Heart left ventricle (tissue), 16 donors: ENCODE measurements at regions not wholly inside any gene's neighbourhood (a gene's known extent, or its start where the extent isn't known, plus 50 kb on each side); places are given as distances from the start of the nearest gene placed in this dataset.

Experiments
- ATAC-seq, 4 donors: fragments of 200-7000 bp; cut with Tn5 transposase; one replicate each; pipeline ENCODE4 v1.9.1; 2020 to 2022; ENCODE audit warnings: moderate library complexity in 4 of 4, mild to moderate bottlenecking in 3 of 4, moderate number of reproducible peaks in 1 of 4
- DNase-seq, 5 donors: peaks; one replicate each; pipeline ENCODE4 v3.0.0-alpha.2; 2020
- H3K27ac ChIP-seq, 12 donors: fragments of 200-600 bp; sonication (generic) in 4 of 12; one replicate each; pipeline versions ENCODE4 v1.5.0 to v1.8.0; 2016 to 2022; ENCODE audit warnings: mild to moderate bottlenecking in 2 of 12
- H3K27me3 ChIP-seq, 9 donors: fragments of 200-600 bp; sonication (generic) in 2 of 9; one replicate each; pipeline versions ENCODE4 v1.5.1 to v1.8.0; 2016 to 2022; ENCODE audit warnings: mild to moderate bottlenecking in 3 of 9
- H3K36me3 ChIP-seq, 9 donors: fragments of 200-600 bp; sonication (generic) in 2 of 9; one replicate each; pipeline versions ENCODE4 v1.5.0 to v1.8.0; 2018 to 2022; ENCODE audit warnings: mild to moderate bottlenecking in 2 of 9
- H3K4me1 ChIP-seq, 12 donors: fragments of 200-600 bp; sonication (generic) in 4 of 12; one replicate each; pipeline versions ENCODE4 v1.5.0 to v1.8.0; 2016 to 2022; ENCODE audit warnings: mild to moderate bottlenecking in 3 of 12
- H3K4me3 ChIP-seq, 12 donors: fragments of 200-600 bp; sonication (generic) in 4 of 12; one replicate each; pipeline versions ENCODE4 v1.5.0 to v1.8.0; 2017 to 2022; ENCODE audit warnings: mild to moderate bottlenecking in 9 of 12, moderate library complexity in 4 of 12
- H3K9me3 ChIP-seq, 12 donors: fragments of 200-600 bp; sonication (generic) in 4 of 12; one replicate each; pipeline versions ENCODE4 v1.5.0 to v1.8.0; 2016 to 2022; ENCODE audit warnings: mild to moderate bottlenecking in 1 of 12
- POLR2A ChIP-seq, 2 donors: fragments of 450-650 bp; IDR thresholded peaks; one replicate each; pipeline ENCODE4 v1.6.1; 2017; ENCODE audit warnings: antibody characterized with exemption in 2 of 2, mild to moderate bottlenecking in 2 of 2, moderate library complexity in 2 of 2
- WGBS, 4 donors: extraction: QIAGEN DNeasy Blood & Tissue Kit in 2 of 4; methylation state at CpG; one replicate each; pipeline versions ENCODE4 v1.1.5 to v1.1.7; 2013 to 2018; 5-methylcytosine and 5-hydroxymethylcytosine counted together
- intact Hi-C, 10 donors: fragments of 100-400 bp; cut with DNase I; formaldehyde crosslinking; loops; one replicate each; pipeline versions ENCODE4 v1.11.1 to v1.14.2; 2022
- TF ChIP-seq, protein P1 (sequence below), 12 donors: fragments of 200-600 bp; sonication (generic) in 4 of 12; IDR thresholded peaks; one replicate each; pipeline versions ENCODE4 v1.5.0 to v1.8.0; 2018 to 2022; ENCODE audit warnings: antibody characterized with exemption in 12 of 12, mild to moderate bottlenecking in 5 of 12
- donor health status: ischemic (EF 13 %, LVEDD 7.1; RV severe dilation, severe dysfunction).
- donor health status: healthy with polysubstance abuse.
- donor health status: DM: no; HTN: yes; CAD: no.
- donor health status: DM: no; HTN: no; CAD: no.
- donor health status: ischemic (EF 25% LVEDD 6.9; RV normal size, moderate dysfunction).
- donor health status: ischemic (EF 25% LVEDD 5.7; RV mildly dilated, moderate dysfunction).
- donor health status: healthy.
- donor health status: DM: yes; HTN: yes; CAD: no.
- donor health status: ischemic (EF 35%, LVEDD 5.7; RV mildly dilated, moderate dysfunction).
- donor health status: nonischemic (EF 11% LVEDD 7.7; RV severe dilation, severe dysfunction).
- donor health status: DM: yes; HTN: yes; CAD: no.
- donor health status: PGD.
- donor health status: ischemic (EF 29% LVEDD 5.4; RV normal size, mild dysfunction).
- donor health status: nonischemic (EF 23%, LVEDD 6.1; RV moderate dilation, normal function).

DNA sequence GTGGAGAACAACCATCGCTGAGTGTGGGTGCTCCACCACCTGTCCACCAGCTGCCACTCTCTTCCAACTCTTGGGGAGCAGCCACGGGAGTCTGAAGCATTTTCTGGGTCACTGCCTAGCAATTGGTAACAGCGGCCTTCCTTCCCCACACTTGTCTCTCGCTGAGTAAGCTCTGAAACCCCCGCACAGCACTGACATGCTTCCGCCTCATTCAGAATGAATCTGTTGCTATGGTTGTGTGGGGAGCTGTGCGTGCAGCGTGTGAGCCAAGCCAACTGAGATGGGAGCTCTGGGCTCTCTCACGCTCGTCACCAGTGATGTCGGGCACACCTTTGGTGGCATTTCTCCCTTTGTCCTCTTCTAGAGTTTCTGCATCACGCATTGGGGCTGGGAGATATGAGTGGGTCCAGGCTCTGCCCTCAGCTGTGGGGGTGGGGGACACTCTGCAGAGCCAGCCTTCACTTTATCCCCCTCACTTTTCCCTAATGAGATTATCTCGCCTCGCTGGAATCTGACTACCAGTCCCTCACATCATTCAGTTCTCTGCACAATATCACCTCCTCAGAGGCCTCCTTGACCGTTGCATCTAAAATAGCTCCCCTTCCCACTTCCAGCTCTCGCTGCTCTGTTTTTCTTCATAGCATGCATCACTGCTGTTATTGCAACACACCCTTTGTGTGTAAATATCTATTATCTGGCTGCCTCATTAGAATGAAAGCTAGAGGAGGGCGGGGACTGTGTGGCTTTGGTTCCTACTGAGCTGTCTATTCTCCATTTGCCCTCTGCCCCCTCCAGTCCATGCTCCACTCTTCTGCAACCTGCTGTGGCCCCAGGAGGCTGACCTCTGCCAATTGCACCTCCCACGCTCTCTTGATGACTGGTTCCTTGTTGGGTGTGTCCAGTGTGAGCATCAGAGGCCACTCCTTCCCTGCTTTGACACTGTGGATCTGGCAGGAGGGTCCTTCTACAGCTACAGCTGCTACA, 569.9 kb upstream of the CADM1 start:
- intact Hi-C loops = no loop called here
- H3K4me1 ChIP-seq = peaks cover 0 to 9% (median 0%) of the 10 kb centered on the region in 12 donors
- WGBS, 4 donors = 32 to 40% (median 38%) methylated on average over 17 to 18 of the region's 18 CpGs
- H3K27ac ChIP-seq = no peak overlapping the region
- TF ChIP-seq POLR2A (IDR thresholded peaks at IDR 0.05) = no peak
- TF ChIP-seq, protein P1, sequence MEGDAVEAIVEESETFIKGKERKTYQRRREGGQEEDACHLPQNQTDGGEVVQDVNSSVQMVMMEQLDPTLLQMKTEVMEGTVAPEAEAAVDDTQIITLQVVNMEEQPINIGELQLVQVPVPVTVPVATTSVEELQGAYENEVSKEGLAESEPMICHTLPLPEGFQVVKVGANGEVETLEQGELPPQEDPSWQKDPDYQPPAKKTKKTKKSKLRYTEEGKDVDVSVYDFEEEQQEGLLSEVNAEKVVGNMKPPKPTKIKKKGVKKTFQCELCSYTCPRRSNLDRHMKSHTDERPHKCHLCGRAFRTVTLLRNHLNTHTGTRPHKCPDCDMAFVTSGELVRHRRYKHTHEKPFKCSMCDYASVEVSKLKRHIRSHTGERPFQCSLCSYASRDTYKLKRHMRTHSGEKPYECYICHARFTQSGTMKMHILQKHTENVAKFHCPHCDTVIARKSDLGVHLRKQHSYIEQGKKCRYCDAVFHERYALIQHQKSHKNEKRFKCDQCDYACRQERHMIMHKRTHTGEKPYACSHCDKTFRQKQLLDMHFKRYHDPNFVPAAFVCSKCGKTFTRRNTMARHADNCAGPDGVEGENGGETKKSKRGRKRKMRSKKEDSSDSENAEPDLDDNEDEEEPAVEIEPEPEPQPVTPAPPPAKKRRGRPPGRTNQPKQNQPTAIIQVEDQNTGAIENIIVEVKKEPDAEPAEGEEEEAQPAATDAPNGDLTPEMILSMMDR (IDR thresholded peaks at IDR 0.05) = no peak
- H3K36me3 ChIP-seq = no peaks in the 10 kb centered on the region
- peaks cover 0 to 31% (median 5%) of the 10 kb centered on the region in 9 donors for H3K27me3 ChIP-seq
- ATAC-seq (peak; percentile 53 to 87 (median 84)), DNase-seq (peak; percentile 31 to 65 (median 59))
- no peak overlapping the region for H3K4me3 ChIP-seq
- no peaks in the 10 kb centered on the region for H3K9me3 ChIP-seq

DNA sequence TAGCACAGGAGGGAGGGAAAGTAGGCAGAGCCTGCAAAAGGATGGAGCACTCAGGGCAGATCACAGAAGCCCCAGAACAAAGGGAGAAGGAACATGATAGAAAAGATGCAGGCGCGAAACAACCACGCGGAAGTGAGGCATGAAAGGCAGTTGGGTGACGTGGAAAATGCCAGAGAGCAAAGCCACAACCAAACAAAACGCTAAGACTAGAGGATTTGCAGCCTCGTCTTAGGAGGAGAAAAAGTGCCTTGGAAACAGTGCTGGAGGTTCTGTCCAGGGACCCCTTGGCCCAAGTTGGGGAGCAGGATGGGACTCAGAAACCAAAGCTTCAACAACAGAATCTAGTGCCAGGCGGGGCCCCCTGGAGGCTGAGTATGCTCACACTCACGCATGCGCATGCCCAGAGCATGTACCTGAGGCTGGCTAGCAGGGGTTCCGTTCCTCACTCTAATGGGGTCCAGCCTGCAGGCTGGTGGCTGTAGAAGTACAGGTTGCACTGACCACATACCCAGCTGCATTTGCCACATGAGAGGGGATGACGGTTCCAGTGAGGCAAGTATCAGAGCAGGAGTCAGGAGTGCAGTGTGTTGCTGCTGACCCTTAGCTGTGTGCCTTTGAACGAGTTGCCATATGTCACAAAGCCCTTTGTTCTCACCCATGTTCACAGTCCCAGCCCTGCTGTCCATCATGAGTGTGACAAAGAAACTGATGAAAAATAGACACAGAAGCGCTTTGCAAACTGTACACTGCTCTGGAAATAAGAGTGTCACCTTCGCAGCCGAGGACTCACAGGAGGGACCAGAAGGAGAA, 568.6 kb upstream of the CADM1 start:
- no peaks in the 10 kb centered on the region for H3K36me3 ChIP-seq
- intact Hi-C loops = no loop called here
- TF ChIP-seq POLR2A (IDR thresholded peaks at IDR 0.05) = no peak
- TF ChIP-seq, protein P1 (IDR thresholded peaks at IDR 0.05) = no peak
- DNase-seq (no peak), ATAC-seq (no peak)
- no peak overlapping the region for H3K27ac ChIP-seq
- H3K4me1 ChIP-seq = peaks cover 0 to 9% (median 0%) of the 10 kb centered on the region in 12 donors
- H3K4me3 ChIP-seq = no peak overlapping the region
- WGBS, 4 donors = 72 to 81% (median 76%) methylated on average over 16 of the region's 16 CpGs
- no peaks in the 10 kb centered on the region for H3K9me3 ChIP-seq
- H3K27me3 ChIP-seq = peaks cover 0 to 31% (median 6%) of the 10 kb centered on the region in 9 donors

DNA sequence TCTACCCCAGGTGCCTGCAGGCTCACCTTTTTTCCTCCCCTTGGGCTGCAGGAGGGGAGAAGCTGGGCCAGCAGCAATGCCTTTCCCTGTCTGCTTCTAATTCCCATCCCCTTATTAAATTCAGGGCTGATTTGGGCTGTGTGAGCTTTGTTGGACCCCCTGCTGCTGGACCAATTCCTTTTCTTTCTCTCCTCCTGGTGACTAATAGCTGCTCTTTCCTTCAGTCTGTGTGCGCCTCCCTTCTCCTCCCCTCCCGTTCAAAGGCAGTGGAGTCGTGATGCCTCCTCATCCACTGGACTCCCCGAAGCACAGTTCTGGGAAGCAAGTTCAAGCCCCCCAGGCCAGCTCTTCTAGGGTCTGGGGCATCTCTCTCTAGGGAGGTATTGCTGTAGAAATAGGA, 567.9 kb upstream of the CADM1 start:
- Histone ChIP-seq H3K27me3 (peaks cover 0 to 31% (median 5%) of the 10 kb centered on the region in 9 donors), H3K4me3 (no peak overlapping the region), H3K9me3 (no peaks in the 10 kb centered on the region), H3K4me1 (peaks cover 0 to 9% (median 0%) of the 10 kb centered on the region in 12 donors), H3K27ac (no peak overlapping the region), H3K36me3 (no peaks in the 10 kb centered on the region)
- TF ChIP-seq, protein P1 (IDR thresholded peaks at IDR 0.05) = no peak
- TF ChIP-seq POLR2A (IDR thresholded peaks at IDR 0.05) = no peak
- intact Hi-C loops = no loop called here
- DNase-seq (no peak), ATAC-seq (no peak)
- WGBS, 4 donors = 69 to 80% (median 71%) methylated on average over 4 of the region's 4 CpGs

DNA sequence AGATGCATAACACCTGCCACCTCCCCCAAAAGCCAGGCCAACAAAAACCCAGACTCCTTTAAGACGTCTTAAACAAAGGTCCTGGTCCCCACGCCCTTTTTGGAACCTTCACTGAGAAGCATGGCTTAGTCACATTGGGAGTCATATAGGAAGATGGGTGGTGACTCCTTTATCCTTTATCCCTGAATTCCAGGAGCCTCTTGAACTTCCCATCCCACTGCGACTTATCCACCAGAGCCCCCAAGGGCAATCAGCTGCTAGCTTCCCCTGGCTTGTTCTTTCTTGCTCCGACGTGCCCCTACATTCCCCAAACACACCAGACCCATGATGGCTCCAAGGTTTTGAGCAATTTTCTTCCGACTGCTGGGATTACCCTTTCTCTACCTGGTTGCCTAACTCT, 567.0 kb upstream of the CADM1 start:
- Histone ChIP-seq H3K4me1 (peaks cover 0 to 9% (median 0%) of the 10 kb centered on the region in 12 donors), H3K9me3 (no peaks in the 10 kb centered on the region), H3K36me3 (no peaks in the 10 kb centered on the region), H3K4me3 (no peak overlapping the region), H3K27ac (no peak overlapping the region), H3K27me3 (peaks cover 0 to 31% (median 4%) of the 10 kb centered on the region in 9 donors)
- no peak for DNase-seq
- ATAC-seq = no peak
- intact Hi-C loops = no loop called here
- TF ChIP-seq POLR2A (IDR thresholded peaks at IDR 0.05) = no peak
- TF ChIP-seq, protein P1 (IDR thresholded peaks at IDR 0.05) = no peak
- 77 to 82% (median 80%) methylated on average over 6 of the region's 6 CpGs for WGBS, 4 donors
